NCI-H526 (cell line): ENCODE measurements at regions not wholly inside any gene's neighbourhood (a gene's known extent, or its start where the extent isn't known, plus 50 kb on each side); places are given as distances from the start of the nearest gene placed in this dataset.
A peak's percentile ranks its signal among the peaks of the same experiment; 100 is the strongest.
"Not testable (repeated sequence)": the region's sequence is repeated elsewhere in the genome, so short reads cannot be mapped to it uniquely, and the experiment has no call there.

Source experiments
- DNase-seq, 2 experiments: peaks; one replicate each; lab custom pipeline; 2025; lab: John Stamatoyannopoulos, UW

DNA sequence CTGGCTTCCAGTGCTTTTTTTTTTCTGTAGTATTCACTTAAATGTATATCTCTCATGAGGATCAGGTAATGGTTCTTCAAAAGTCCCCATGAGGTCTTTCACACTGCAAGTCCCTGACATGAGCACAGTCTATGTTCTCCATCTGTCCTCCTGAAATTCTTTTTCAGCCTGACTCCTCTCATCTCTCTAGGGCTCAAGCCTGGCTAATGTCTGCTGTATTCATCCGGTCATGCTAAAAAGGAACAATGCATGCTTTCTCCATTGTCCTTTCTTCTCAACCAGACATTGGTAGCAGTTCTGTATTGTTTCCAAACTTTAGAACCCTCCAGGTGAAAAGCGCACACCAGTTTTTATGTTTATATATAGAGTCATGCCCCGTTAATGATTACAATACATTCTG is 368.3 kb upstream of the OLFM3 start:
- DNase-seq: no peak

DNA sequence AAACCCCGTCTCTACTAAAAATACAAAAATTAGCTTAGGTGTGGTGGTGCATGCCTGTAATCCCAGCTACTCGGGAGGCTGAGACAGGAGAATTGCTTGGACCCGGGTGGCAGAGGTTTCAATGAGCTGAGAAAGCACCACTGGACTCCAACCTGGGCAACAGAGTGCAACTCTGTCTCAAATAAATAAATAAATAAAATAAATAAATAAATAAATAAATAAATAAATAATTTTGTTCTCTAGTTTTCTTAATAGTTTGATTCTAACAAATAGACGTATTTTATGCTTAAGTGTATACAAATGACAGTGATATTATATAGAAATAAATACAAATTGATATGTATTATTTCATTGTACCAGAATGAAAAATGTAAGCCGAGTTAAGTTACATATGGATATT is 339.9 kb upstream of the OLFM3 start:
- no peak for DNase-seq

DNA sequence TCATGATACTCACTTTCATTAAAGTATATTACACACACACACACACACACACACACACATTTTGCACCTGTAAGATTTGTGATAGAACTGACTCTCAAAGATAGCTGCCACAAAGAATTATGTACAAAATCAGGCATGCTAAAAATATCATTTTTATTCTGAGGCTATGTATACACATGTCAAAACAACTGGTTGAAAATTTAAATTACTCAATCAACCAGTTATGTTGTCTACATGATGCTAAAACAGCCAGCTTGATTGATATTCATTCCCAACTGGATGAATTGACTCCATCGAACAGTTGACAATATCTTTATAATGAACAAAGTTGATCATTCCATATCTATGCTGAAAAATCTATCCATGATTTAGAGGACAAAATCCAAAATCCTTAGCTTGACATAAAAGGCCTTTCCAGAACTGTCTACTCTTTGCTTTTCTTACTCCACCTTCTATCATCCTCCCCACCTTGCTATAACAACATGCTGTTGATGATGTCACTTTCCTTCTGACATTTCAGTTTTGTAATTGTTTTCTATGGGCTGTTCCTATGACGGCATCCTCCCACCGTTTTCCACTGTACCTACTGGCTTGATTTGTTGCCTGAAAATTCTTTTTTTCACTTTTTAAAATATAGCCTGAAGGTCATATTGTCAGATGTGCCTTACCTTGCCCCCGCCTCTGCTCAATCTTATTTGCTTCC is 321.5 kb upstream of the OLFM3 start:
- no peak for DNase-seq

DNA sequence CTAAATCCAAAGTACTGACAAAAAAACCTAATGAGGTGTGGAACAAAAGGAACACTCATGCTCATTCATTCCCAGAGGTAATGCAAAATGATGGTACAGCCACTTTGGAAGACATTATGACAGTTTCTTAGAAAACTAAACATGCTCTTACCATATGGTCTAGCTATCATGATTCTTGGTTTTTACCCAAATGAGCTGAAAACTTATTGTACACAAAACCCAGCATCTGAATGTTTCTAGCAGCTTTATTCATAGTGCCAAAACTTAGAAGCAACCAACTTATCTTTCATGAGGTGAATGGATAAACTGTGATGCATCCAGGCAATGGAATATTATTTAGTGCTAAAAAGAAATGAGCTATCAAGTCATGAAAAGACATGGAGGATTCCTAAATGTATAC is 318.4 kb upstream of the OLFM3 start:
- DNase-seq: no peak

- DNase-seq: no peak
Observed at GRCh38 chr1:102296116-102296515, 299.4 kb upstream of the OLFM3 start.

GRCh38 chr1:102282955-102283354 is 286.2 kb upstream of the OLFM3 start:
- no peak for DNase-seq

DNA sequence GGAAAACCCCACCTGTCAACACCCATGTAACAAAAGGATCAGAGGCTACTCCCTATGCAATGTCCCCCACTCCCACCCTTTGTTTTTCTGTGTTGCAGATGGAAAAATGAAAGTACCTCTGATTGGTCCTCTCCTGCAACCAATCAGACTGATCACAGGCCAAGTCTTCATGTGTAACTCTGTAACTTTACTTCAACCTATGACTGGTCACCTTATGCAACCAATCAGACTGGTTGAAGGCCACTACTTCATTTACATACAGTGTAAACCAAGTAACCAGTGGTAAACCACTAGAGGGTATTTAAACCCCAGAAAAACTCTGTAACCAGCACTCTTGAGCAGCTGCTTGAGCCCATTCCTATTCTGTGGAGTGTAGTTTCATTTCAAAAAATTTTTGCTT is 266.3 kb upstream of the OLFM3 start:
- DNase-seq: no peak

DNA sequence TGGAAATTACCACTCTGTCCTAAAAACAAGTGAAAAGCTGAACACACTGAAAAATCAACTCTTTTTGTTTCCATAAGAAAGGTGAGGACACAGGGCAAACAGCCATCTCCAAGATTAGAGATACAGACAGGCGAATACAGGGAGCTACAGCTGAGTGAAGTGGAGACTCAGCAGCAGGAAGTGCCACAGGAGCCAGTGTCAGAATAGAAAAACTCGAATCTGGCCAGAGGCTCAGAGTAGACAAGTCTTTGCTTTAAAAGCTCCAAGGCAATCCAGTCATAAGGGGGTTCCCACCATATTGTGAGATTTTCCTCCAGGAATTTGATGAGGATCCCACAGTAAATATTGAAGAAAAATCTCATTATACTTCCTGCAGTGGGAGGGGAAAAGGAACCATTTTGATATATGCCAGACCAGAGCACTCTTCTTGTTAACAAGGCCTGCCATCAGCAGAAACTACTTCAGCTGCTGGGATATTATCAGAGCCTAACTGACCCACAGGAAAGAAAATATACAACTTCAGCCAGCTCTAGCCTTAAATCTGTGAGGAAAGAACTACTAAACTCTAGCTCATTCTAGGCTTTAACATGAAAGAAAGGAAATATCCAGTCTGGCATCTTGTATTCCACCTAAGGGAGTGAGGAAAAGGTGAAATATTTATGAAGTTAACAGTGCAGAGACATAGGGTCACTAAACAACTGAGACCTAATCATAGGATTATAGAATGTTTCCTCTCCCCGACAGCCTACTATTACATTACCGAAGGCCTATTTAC is 256.2 kb upstream of the OLFM3 start:
- DNase-seq: no peak

- DNase-seq: no peak
Observed at GRCh38 chr1:102241431-102242338, 245.0 kb upstream of the OLFM3 start.

DNA sequence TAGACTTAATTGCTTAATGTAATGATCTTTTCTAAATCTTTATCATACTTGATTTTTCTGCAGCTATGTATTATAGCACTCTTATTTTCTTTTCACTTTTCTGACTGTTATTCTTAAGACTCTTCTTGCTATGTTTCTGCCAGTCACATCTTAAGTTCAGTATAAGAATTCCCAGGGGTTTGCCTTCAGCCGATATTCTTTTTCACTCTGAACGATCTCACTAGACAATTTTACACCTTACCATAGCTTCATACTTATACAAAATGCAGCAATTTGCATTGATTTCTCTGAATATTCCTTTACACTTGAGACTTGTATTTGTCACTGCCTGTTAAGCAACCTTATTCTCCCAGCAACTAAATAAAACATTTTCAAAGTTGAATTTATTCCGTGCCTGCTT is 242.5 kb upstream of the OLFM3 start:
- no peak for DNase-seq

GRCh38 chr1:102234753-102235359 is 238.1 kb upstream of the OLFM3 start:
- no peak for DNase-seq

DNA sequence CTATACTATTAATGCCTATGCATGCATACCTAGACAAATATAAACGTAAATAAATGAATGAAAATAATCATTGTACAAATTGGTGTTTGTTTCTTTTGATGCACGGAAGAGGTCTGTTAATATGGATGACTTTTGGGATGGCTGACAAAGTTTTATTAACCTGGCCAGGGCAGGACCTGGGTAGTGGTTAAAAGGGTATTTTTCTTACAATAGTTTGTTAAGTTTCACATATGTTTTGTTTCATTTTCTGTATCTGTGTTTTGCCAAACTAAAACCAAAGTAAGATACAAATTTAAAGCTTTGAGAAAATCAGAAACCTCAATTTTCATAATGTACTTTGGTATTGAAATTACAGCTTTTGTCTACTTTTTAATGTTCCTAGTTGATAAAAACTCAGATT is 222.7 kb upstream of the OLFM3 start:
- DNase-seq: no peak

DNA sequence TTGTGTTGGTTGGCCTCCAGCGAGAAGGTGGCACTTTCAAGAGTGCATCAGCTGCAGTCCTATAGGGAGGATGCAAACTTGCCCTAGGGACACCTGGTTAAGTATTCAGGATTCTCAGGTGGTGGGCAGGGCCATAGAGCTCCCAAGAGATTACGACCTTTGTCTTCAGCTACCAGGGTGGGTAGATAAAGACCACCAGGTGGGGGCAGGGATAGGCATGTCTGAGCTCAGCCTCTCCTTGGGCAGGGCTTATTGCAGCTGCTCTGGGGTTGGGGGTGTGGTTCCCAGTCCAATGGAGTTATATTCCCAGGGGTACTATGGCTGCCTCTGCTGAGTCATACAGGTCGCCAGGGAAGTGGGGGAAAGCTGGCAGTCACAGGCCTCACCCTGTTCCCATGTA is 214.2 kb upstream of the OLFM3 start:
- not testable (repeated sequence) for DNase-seq

- peak; percentile 75 to 76 for DNase-seq
Observed at GRCh38 chr1:102191723-102192122, 195.0 kb upstream of the OLFM3 start.

DNA sequence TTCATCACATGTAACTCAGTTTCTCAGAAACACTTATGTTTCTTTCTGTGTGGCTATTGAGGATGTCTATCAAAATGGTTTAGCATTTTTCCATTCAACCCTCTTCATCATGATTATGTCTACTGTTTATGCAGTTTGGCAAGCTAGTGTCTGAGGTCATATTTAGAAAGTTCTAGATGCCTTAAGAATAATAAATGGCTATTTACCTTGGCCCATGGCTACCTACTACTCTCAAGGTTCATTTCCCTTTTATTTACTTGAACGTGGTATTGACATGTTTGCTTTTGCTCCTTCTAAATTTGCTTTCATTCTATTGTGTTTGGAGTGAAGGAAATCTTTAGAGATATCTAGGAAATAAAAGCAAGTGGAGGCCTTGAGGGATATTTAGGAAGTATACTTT is 193.7 kb upstream of the OLFM3 start:
- no peak for DNase-seq

- no peak for DNase-seq
Observed at GRCh38 chr1:102186536-102186935, 189.8 kb upstream of the OLFM3 start.

DNA sequence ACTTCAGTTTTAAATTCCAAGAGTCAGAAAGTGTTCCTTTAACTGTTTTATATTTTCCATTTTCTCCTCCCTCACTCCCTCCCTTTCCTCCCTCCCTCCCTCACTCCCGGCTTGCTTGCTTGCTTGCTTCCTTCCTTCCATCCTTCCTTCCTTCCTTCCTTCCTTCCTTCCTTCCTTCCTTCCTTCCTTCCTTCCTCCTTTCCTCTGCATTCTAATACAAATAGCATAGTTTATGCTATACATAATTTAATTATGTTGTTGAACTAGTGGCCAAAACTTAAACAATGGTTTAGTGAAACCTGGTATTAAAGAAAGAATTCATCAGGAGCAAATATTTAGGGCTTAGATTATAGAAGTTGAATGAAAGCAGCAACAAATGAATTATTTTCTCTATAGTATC is 188.5 kb upstream of the OLFM3 start:
- DNase-seq: no peak

- DNase-seq: no peak
Observed at GRCh38 chr1:102184477-102184876, 187.8 kb upstream of the OLFM3 start.

DNA sequence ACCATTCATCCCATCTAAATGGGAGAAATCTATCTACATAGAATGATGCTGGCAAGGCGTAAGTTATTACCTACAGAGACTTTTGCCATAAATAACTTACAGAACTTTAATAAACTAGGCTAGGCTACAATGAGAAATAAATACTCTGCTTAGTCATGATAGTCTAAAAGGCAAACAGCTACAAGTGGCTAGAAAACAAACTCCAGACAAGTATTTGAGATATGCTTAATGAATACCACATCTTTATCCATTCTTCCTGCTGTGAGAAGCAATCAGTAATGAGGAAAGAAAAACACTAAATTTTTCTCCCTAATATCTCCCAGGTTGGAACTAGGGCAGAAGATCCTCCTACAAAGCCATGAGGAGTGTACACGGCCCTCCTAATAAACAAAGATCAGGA is 187.0 kb upstream of the OLFM3 start:
- no peak for DNase-seq

DNA sequence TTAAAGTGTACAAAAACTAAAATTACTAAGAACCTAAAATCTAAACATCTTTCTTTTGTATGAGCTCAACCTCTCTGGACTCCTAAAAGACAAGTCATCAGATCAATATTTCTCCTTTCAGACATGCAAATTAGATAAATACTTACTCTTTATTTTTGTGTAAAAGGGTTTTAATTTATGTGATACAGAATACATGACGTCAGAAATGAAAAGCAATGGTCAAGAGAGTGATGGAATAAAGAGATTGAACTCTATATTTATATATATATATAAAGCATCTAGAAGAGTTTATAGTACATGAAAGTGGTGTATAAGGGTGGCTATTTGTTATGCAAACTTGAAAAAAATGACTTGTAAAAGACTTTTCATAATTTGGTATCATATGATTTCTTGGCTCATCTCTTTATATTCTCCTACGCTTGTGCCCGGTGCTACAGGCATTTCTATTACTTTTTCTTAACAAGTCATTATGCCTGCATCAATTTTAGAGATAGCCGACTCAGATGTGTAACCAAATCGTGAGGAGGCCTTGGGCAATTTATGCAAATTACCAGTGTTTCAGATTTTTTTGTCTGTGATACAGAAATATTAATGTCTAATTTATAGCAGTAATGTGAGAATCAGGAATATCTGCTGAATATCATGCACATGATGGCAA is 186.0 kb upstream of the OLFM3 start:
- DNase-seq: peak in 1 of 2 experiments; percentile 51

- DNase-seq: no peak
Observed at GRCh38 chr1:102181341-102181740, 184.6 kb upstream of the OLFM3 start.

DNA sequence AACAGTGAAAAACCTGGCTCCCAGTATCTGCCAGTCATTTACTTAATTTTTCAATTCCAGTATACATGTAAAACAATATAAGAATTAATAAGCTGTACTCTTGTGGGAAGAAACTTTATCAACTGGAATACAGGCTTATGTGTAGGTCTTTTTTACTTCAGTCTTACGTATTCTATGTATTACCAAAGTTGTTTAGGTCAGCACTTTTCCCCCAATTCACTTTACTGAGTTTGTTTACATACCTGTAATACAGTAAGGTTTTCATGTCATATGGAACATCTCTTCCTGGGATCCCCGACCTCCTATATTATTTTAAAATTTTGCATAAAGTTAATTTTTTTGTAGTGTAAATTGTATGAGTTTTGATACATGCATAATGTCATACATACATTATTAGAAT is 181.8 kb upstream of the OLFM3 start:
- no peak for DNase-seq
